GM19397 (cell line): ENCODE measurements at regions not wholly inside any gene's neighbourhood (a gene's known extent, or its start where the extent isn't known, plus 50 kb on each side); places are given as distances from the start of the nearest gene placed in this dataset.
"Not testable (repeated sequence)": the region's sequence is repeated elsewhere in the genome, so short reads cannot be mapped to it uniquely, and the experiment has no call there.

Source experiments
- ATAC-seq: cut with Tn5 transposase; IDR thresholded peaks from one replicate; pipeline ENCODE4 v1.9.1; 2021; ENCODE audit warnings: mild to moderate bottlenecking, moderate library complexity; ENCODE audit not compliant: unreplicated experiment

- ATAC-seq, result no peak
Measured at GRCh38 chr9:27800692-27801370, 227.6 kb upstream of the C9orf72 start.

GRCh38 chr9:27801545-27801944 lies 228.3 kb upstream of the C9orf72 start:
- no peak for ATAC-seq

GRCh38 chr9:27802418-27802817 lies 229.1 kb upstream of the C9orf72 start:
- ATAC-seq, result no peak

- ATAC-seq, result no peak
Measured at GRCh38 chr9:27808864-27809263, 235.6 kb upstream of the C9orf72 start.

- ATAC-seq, result no peak
Measured at GRCh38 chr9:27817747-27818146, 244.5 kb upstream of the C9orf72 start.

- no peak for ATAC-seq
Measured at GRCh38 chr9:27818348-27818747, 245.1 kb upstream of the C9orf72 start.

GRCh38 chr9:27828908-27829307 lies 255.6 kb upstream of the C9orf72 start:
- ATAC-seq, result no peak

GRCh38 chr9:27829621-27830020 lies 256.3 kb upstream of the C9orf72 start:
- no peak for ATAC-seq

- not testable (repeated sequence) for ATAC-seq
Measured at GRCh38 chr9:27832108-27832507, 258.8 kb upstream of the C9orf72 start.

GRCh38 chr9:27835286-27835685 lies 262.0 kb upstream of the C9orf72 start:
- no peak for ATAC-seq

- ATAC-seq, result no peak
Measured at GRCh38 chr9:27835746-27836145, 262.5 kb upstream of the C9orf72 start.

- no peak for ATAC-seq
Measured at GRCh38 chr9:27836661-27837401, 263.6 kb upstream of the C9orf72 start.

GRCh38 chr9:27838876-27839275 lies 265.6 kb upstream of the C9orf72 start:
- no peak for ATAC-seq

- not testable (repeated sequence) for ATAC-seq
Measured at GRCh38 chr9:27839767-27840166, 266.5 kb upstream of the C9orf72 start.

GRCh38 chr9:27844797-27845196 lies 271.5 kb upstream of the C9orf72 start:
- ATAC-seq, result no peak

- ATAC-seq, result no peak
Measured at GRCh38 chr9:27847380-27847779, 274.1 kb upstream of the C9orf72 start.

- no peak for ATAC-seq
Measured at GRCh38 chr9:27847818-27848217, 274.5 kb upstream of the C9orf72 start.

- ATAC-seq, result no peak
Measured at GRCh38 chr9:27848315-27848714, 275.0 kb upstream of the C9orf72 start.

GRCh38 chr9:27851858-27852257 lies 278.6 kb upstream of the C9orf72 start:
- ATAC-seq, result no peak

GRCh38 chr9:27853529-27853928 lies 280.2 kb upstream of the C9orf72 start:
- ATAC-seq, result no peak

- ATAC-seq, result no peak
Measured at GRCh38 chr9:27856054-27856453, 282.8 kb upstream of the C9orf72 start.

GRCh38 chr9:27856748-27857147 lies 283.5 kb upstream of the C9orf72 start:
- no peak for ATAC-seq
